ENCODE measurements at regions not wholly inside any gene's neighbourhood (a gene's known extent, or its start where the extent isn't known, plus 50 kb on each side); places are given as distances from the start of the nearest gene placed in this dataset.

DNA sequence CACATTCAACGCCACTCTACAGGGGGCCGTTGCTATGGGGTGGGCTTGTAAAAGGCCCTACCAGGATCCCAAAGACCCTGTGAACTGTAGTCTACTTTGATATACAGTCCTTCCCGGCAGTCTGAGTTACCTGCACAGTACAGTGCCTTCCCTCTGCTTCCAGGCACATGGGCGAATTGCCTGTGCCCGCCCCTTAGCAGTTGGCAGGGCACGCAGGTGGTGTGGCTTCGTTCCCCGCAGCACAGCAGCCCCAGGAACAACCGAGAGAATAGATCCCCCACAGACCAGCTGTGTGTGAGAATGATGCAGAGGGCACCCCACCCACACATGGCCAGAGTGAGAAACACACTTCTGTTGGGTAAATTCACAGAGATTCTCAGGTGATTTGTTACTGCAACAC is 60.6 kb downstream of the MRPL57 start:
- TF ChIP-seq, protein P1, sequence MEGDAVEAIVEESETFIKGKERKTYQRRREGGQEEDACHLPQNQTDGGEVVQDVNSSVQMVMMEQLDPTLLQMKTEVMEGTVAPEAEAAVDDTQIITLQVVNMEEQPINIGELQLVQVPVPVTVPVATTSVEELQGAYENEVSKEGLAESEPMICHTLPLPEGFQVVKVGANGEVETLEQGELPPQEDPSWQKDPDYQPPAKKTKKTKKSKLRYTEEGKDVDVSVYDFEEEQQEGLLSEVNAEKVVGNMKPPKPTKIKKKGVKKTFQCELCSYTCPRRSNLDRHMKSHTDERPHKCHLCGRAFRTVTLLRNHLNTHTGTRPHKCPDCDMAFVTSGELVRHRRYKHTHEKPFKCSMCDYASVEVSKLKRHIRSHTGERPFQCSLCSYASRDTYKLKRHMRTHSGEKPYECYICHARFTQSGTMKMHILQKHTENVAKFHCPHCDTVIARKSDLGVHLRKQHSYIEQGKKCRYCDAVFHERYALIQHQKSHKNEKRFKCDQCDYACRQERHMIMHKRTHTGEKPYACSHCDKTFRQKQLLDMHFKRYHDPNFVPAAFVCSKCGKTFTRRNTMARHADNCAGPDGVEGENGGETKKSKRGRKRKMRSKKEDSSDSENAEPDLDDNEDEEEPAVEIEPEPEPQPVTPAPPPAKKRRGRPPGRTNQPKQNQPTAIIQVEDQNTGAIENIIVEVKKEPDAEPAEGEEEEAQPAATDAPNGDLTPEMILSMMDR (IDR thresholded peaks at IDR 0.05), result no peak
- no peak for TF ChIP-seq POLR2A (IDR thresholded peaks at IDR 0.05)
